ENCODE measurements at regions not wholly inside any gene's neighbourhood (a gene's known extent, or its start where the extent isn't known, plus 50 kb on each side); places are given as distances from the start of the nearest gene placed in this dataset.

DNA sequence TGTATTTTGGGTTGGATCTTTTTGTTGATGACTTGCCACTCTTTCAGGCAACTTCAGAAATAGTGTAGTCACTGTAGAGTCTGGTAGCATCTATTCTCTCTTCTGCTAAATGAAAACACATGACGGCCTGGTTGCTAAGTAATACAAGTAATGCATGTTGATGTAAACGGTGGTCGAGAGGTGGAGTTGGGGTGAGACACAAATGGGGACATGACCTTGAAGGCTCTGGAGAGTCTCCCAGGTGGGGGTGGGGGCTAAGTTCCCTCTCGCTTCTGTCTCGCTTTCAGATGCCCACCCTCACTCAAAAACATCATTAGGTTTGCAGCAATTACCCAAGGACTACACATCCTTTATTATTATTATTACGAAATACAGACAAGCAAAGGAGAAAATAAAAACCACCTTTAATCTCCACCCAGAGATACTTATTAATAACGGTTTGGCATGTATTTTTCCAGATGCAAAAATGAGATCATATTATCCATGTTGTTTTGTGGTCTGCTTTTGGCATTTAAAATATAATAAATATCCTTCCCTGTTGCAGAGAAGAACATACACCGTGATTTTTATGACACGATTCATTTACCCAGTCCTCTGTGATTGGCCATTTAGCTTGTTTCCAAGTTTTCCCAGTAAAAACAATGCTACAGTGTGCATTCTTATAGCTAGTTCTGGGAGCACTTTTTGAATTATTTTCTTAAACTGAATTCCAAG is 138.1 kb downstream of the MIS18A start:
- TF ChIP-seq POLR2AphosphoS5 (IDR thresholded peaks at IDR 0.05; ENCODE audit: low read depth, low read length) (no peak), SIN3A (IDR thresholded peaks at IDR 0.05; ENCODE audit: borderline replicate concordance, insufficient read depth, low read length) (no peak), TAF1 (IDR thresholded peaks at IDR 0.05; ENCODE audit: borderline replicate concordance, insufficient read depth, low read length) (no peak)
- TF ChIP-seq, protein P1, sequence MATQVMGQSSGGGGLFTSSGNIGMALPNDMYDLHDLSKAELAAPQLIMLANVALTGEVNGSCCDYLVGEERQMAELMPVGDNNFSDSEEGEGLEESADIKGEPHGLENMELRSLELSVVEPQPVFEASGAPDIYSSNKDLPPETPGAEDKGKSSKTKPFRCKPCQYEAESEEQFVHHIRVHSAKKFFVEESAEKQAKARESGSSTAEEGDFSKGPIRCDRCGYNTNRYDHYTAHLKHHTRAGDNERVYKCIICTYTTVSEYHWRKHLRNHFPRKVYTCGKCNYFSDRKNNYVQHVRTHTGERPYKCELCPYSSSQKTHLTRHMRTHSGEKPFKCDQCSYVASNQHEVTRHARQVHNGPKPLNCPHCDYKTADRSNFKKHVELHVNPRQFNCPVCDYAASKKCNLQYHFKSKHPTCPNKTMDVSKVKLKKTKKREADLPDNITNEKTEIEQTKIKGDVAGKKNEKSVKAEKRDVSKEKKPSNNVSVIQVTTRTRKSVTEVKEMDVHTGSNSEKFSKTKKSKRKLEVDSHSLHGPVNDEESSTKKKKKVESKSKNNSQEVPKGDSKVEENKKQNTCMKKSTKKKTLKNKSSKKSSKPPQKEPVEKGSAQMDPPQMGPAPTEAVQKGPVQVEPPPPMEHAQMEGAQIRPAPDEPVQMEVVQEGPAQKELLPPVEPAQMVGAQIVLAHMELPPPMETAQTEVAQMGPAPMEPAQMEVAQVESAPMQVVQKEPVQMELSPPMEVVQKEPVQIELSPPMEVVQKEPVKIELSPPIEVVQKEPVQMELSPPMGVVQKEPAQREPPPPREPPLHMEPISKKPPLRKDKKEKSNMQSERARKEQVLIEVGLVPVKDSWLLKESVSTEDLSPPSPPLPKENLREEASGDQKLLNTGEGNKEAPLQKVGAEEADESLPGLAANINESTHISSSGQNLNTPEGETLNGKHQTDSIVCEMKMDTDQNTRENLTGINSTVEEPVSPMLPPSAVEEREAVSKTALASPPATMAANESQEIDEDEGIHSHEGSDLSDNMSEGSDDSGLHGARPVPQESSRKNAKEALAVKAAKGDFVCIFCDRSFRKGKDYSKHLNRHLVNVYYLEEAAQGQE (IDR thresholded peaks at IDR 0.05; ENCODE audit: insufficient read depth in 1 of 2, low read depth in 2 of 2, low read length in 2 of 2): no peak

Data from PFSK-1 (cell line).